OCI-LY3 (cell line): ENCODE measurements at regions not wholly inside any gene's neighbourhood (a gene's known extent, or its start where the extent isn't known, plus 50 kb on each side); places are given as distances from the start of the nearest gene placed in this dataset.

Experiments
- EZH2phosphoT487 ChIP-seq: fragments of 200-600 bp; shearing (Covaris generic); IDR thresholded peaks from 2 replicates; pipeline ENCODE4 v1.6.1; 2018; ENCODE audit warnings: antibody characterized with exemption, mixed run types, low read depth
- TF ChIP-seq, protein P1 (sequence below): fragments of 200-600, 300-600 bp; sonication (generic); IDR thresholded peaks from 2 replicates; pipeline ENCODE4 v1.5.1; 2014; ENCODE audit warnings: antibody characterized with exemption, low read length, low read depth

DNA sequence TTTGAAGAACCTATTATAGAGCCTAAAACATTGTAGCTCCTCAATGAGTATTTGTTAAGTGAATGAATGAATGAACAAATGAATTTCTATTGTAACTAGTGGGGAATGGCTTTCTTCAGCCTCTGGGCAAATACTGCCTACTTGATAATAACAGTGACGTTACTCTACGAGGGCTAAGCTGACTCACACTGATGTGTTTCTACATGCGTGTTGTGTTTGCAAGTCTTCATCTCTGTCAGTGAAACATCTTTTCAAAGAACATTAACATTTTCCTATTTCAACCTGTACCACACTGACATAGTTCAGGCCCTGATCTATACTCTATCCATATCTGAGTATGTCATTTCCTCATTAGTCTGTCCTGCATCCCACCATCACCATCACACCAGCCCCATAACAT lies 319.9 kb upstream of the ACVR2A start:
- TF ChIP-seq, protein P1, sequence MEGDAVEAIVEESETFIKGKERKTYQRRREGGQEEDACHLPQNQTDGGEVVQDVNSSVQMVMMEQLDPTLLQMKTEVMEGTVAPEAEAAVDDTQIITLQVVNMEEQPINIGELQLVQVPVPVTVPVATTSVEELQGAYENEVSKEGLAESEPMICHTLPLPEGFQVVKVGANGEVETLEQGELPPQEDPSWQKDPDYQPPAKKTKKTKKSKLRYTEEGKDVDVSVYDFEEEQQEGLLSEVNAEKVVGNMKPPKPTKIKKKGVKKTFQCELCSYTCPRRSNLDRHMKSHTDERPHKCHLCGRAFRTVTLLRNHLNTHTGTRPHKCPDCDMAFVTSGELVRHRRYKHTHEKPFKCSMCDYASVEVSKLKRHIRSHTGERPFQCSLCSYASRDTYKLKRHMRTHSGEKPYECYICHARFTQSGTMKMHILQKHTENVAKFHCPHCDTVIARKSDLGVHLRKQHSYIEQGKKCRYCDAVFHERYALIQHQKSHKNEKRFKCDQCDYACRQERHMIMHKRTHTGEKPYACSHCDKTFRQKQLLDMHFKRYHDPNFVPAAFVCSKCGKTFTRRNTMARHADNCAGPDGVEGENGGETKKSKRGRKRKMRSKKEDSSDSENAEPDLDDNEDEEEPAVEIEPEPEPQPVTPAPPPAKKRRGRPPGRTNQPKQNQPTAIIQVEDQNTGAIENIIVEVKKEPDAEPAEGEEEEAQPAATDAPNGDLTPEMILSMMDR = no peak
- TF ChIP-seq EZH2phosphoT487 = no peak
